HEK293 (cell line): ENCODE measurements at regions not wholly inside any gene's neighbourhood (a gene's known extent, or its start where the extent isn't known, plus 50 kb on each side); places are given as distances from the start of the nearest gene placed in this dataset.

Source experiments
- CTCF ChIA-PET: fragments of 350-600 bp; formaldehyde crosslinking; extraction: SDS; loops from one replicate; lab custom pipeline; 2021; ENCODE audit warnings: antibody characterized with exemption; lab: Yijun Ruan, JAX
- POLR2A ChIA-PET: fragments of 300-600 bp; formaldehyde crosslinking; extraction: SDS; loops from one replicate; lab custom pipeline; 2020; ENCODE audit warnings: antibody characterized with exemption, inconsistent platforms; lab: Yijun Ruan, JAX
- H3K27ac ChIP-seq: fragments of 200-500 bp; sonication (Bioruptor generic); 2 replicates; pipeline ENCODE4 v1.5.1; 2014; ENCODE audit warnings: low read depth, low read length, control low read depth, inconsistent platforms; ENCODE audit errors: extremely low read depth
- H3K36me3 ChIP-seq, 2 experiments: fragments of 200-500 bp in 1 of 2; sonication (Bioruptor generic) in 1 of 2; 1 replicate in 1 of 2; 2 replicates in 1 of 2; pipeline ENCODE4 v1.5.1; 2014 to 2017; ENCODE audit warnings: inconsistent platforms in 2 of 2, low read length in 2 of 2; ENCODE audit not compliant: control insufficient read depth in 2 of 2, insufficient read depth in 1 of 2
- H3K4me1 ChIP-seq: fragments of 200-500 bp; sonication (Bioruptor generic); 2 replicates; pipeline ENCODE4 v1.5.1; 2014; ENCODE audit warnings: mild to moderate bottlenecking, low read length, inconsistent platforms; ENCODE audit not compliant: control insufficient read depth, insufficient read depth
- H3K4me3 ChIP-seq: 2 replicates; pipeline ENCODE4 v1.5.1; 2011; ENCODE audit warnings: low read depth, mild to moderate bottlenecking, control low read depth, low read length, moderate library complexity
- H3K9me3 ChIP-seq: fragments of 200-500 bp; sonication (Bioruptor generic); 2 replicates; pipeline ENCODE4 v1.5.1; 2014; ENCODE audit warnings: low read depth, low read length, inconsistent platforms; ENCODE audit not compliant: control insufficient read depth, insufficient read depth
- GFI1B ChIP-seq: fragments of 450-650 bp; formaldehyde crosslinking; IDR thresholded peaks from 2 replicates; pipeline ENCODE4 v1.5.1; 2016; ENCODE audit warnings: missing biosample characterization, missing genetic modification characterization
- GLIS1 ChIP-seq: fragments of 450-650 bp; formaldehyde crosslinking; IDR thresholded peaks from 2 replicates; pipeline ENCODE4 v1.5.1; 2016; ENCODE audit warnings: missing biosample characterization, missing genetic modification characterization
- KLF17 ChIP-seq: fragments of 450-650 bp; formaldehyde crosslinking; IDR thresholded peaks from 2 replicates; pipeline ENCODE4 v1.5.1; 2016; ENCODE audit warnings: missing biosample characterization, missing genetic modification characterization
- SCRT2 ChIP-seq: fragments of 450-650 bp; formaldehyde crosslinking; IDR thresholded peaks from 2 replicates; pipeline ENCODE4 v1.5.1; 2016; ENCODE audit warnings: missing biosample characterization, missing genetic modification characterization
- YY1 ChIP-seq: fragments of 450-650 bp; formaldehyde crosslinking; IDR thresholded peaks from 2 replicates; pipeline ENCODE4 v1.5.1; 2018; ENCODE audit warnings: missing biosample characterization, missing genetic modification characterization
- ZNF10 ChIP-seq: fragments of 450-650 bp; formaldehyde crosslinking; IDR thresholded peaks from 2 replicates; pipeline ENCODE4 v1.5.1; 2017; ENCODE audit warnings: missing biosample characterization, missing genetic modification characterization
- ZNF133 ChIP-seq: fragments of 450-650 bp; formaldehyde crosslinking; IDR thresholded peaks from 2 replicates; pipeline ENCODE4 v1.5.1; 2016; ENCODE audit warnings: missing biosample characterization, missing genetic modification characterization
- ZNF157 ChIP-seq: fragments of 450-650 bp; formaldehyde crosslinking; IDR thresholded peaks from 2 replicates; pipeline ENCODE4 v1.5.1; 2016; ENCODE audit warnings: missing biosample characterization, missing genetic modification characterization
- ZNF175 ChIP-seq: fragments of 450-650 bp; formaldehyde crosslinking; IDR thresholded peaks from 2 replicates; pipeline ENCODE4 v1.5.1; 2016; ENCODE audit warnings: missing biosample characterization, missing genetic modification characterization
- ZNF2 ChIP-seq: fragments of 450-650 bp; formaldehyde crosslinking; IDR thresholded peaks from 2 replicates; pipeline ENCODE4 v1.5.1; 2016; ENCODE audit warnings: missing biosample characterization, missing genetic modification characterization
- ZNF202 ChIP-seq: fragments of 450-650 bp; formaldehyde crosslinking; IDR thresholded peaks from 2 replicates; pipeline ENCODE4 v1.5.1; 2016; ENCODE audit warnings: missing biosample characterization, missing genetic modification characterization, borderline replicate concordance
- ZNF274 ChIP-seq, 2 experiments: fragments of 200-500 bp in 1 of 2; fragments of 450-650 bp in 1 of 2; sonication (Bioruptor generic) in 1 of 2; formaldehyde crosslinking in 1 of 2; IDR thresholded peaks; 2 replicates each; pipeline versions ENCODE4 v1.5.1 to v1.6.1; 2014 to 2016; ENCODE audit warnings: borderline replicate concordance in 1 of 2, inconsistent platforms in 1 of 2, low read length in 1 of 2, missing biosample characterization in 1 of 2, missing genetic modification characterization in 1 of 2
- ZNF324 ChIP-seq: fragments of 450-650 bp; formaldehyde crosslinking; IDR thresholded peaks from 2 replicates; pipeline ENCODE4 v1.5.1; 2016; ENCODE audit warnings: missing biosample characterization, missing genetic modification characterization
- ZNF510 ChIP-seq: fragments of 450-650 bp; formaldehyde crosslinking; IDR thresholded peaks from 2 replicates; pipeline ENCODE4 v1.5.1; 2018; ENCODE audit warnings: mild to moderate bottlenecking, missing genetic modification characterization, missing biosample characterization; ENCODE audit not compliant: insufficient replicate concordance
- ZNF530 ChIP-seq: fragments of 450-650 bp; formaldehyde crosslinking; IDR thresholded peaks from 2 replicates; pipeline ENCODE4 v1.5.1; 2016; ENCODE audit warnings: low read depth, missing biosample characterization, missing genetic modification characterization
- ZNF548 ChIP-seq: fragments of 450-650 bp; formaldehyde crosslinking; IDR thresholded peaks from 2 replicates; pipeline ENCODE4 v1.5.1; 2016; ENCODE audit warnings: missing biosample characterization, missing genetic modification characterization
- ZNF561 ChIP-seq: fragments of 450-650 bp; IDR thresholded peaks from 2 replicates; pipeline ENCODE4 v1.5.1; 2018; ENCODE audit warnings: missing biosample characterization, missing genetic modification characterization, borderline replicate concordance
- ZNF624 ChIP-seq: fragments of 450-650 bp; formaldehyde crosslinking; IDR thresholded peaks from 2 replicates; pipeline ENCODE4 v1.5.1; 2017; ENCODE audit warnings: missing biosample characterization, missing genetic modification characterization
- ZNF660 ChIP-seq: fragments of 450-650 bp; IDR thresholded peaks from 2 replicates; pipeline ENCODE4 v1.5.1; 2018; ENCODE audit warnings: missing biosample characterization, mild to moderate bottlenecking, missing genetic modification characterization
- ZNF664 ChIP-seq: fragments of 450-650 bp; formaldehyde crosslinking; IDR thresholded peaks from 2 replicates; pipeline ENCODE4 v1.5.1; 2016; ENCODE audit warnings: missing biosample characterization, missing genetic modification characterization
- ZNF670 ChIP-seq: fragments of 450-650 bp; formaldehyde crosslinking; IDR thresholded peaks from 2 replicates; pipeline ENCODE4 v1.5.1; 2016; ENCODE audit warnings: missing biosample characterization, missing genetic modification characterization, low read depth
- ZNF677 ChIP-seq: fragments of 450-650 bp; IDR thresholded peaks from 2 replicates; pipeline ENCODE4 v1.5.0; 2018; ENCODE audit warnings: missing biosample characterization, mild to moderate bottlenecking, missing genetic modification characterization, moderate library complexity
- ZNF701 ChIP-seq: fragments of 450-650 bp; formaldehyde crosslinking; IDR thresholded peaks from 2 replicates; pipeline ENCODE4 v1.5.1; 2016; ENCODE audit warnings: missing biosample characterization, missing genetic modification characterization
- ZNF785 ChIP-seq: fragments of 450-650 bp; formaldehyde crosslinking; IDR thresholded peaks from 2 replicates; pipeline ENCODE4 v1.5.1; 2016; ENCODE audit warnings: missing biosample characterization, missing genetic modification characterization
- TF ChIP-seq, protein P1 (sequence below): fragments of 450-650 bp; formaldehyde crosslinking; IDR thresholded peaks from 2 replicates; pipeline ENCODE4 v1.5.1; 2017; ENCODE audit warnings: missing biosample characterization, mild to moderate bottlenecking, missing genetic modification characterization, moderate library complexity
- TF ChIP-seq, protein P2 (sequence below): fragments of 450-650 bp; formaldehyde crosslinking; IDR thresholded peaks from 2 replicates; pipeline ENCODE4 v1.5.1; 2017; ENCODE audit warnings: missing biosample characterization, missing genetic modification characterization

- Histone ChIP-seq H3K36me3 (no peaks in the 10 kb centered on the region), H3K27ac (no peak overlapping the region), H3K4me1 (no peaks in the 10 kb centered on the region), H3K9me3 (no peaks in the 10 kb centered on the region), H3K4me3 (no peak overlapping the region)
- ChIA-PET CTCF (no interaction called here), POLR2A (no interaction called here)
- TF ChIP-seq, protein P1, sequence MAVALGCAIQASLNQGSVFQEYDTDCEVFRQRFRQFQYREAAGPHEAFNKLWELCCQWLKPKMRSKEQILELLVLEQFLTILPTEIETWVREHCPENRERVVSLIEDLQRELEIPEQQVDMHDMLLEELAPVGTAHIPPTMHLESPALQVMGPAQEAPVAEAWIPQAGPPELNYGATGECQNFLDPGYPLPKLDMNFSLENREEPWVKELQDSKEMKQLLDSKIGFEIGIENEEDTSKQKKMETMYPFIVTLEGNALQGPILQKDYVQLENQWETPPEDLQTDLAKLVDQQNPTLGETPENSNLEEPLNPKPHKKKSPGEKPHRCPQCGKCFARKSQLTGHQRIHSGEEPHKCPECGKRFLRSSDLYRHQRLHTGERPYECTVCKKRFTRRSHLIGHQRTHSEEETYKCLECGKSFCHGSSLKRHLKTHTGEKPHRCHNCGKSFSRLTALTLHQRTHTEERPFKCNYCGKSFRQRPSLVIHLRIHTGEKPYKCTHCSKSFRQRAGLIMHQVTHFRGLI (tag by site-specific recombination): no peak
- TF ChIP-seq ZNF701 (tag by site-specific recombination) (no peak), ZNF660 (tag by site-specific recombination) (no peak), YY1 (tag by site-specific recombination) (no peak), ZNF202 (no peak), ZNF670 (tag by site-specific recombination) (no peak), ZNF561 (no peak), KLF17 (no peak), GFI1B (tag by site-specific recombination) (no peak), ZNF2 (tag by site-specific recombination) (no peak), ZNF664 (no peak)
Measured at GRCh38 chr11:133699071-133699470, 146.2 kb downstream of the SPATA19 start.

- no peaks in the 10 kb centered on the region for H3K36me3 ChIP-seq
- CTCF ChIA-PET: interaction anchor here (0.6 kb wide), 1 partner anchor 23 kb away, joined by 4 read pairs; no protein-coding TSS in a partner anchor
- TF ChIP-seq SCRT2 (tag by site-specific recombination): no peak
- no peak for TF ChIP-seq ZNF324
- no peak for TF ChIP-seq ZNF510 (tag by site-specific recombination)
- TF ChIP-seq ZNF10 (tag by site-specific recombination): no peak
- no peak for TF ChIP-seq ZNF274 (IDR thresholded peaks at IDR 0.05; ENCODE audit: low read length)
- TF ChIP-seq ZNF274 (tag by site-specific recombination; IDR thresholded peaks at IDR 0.05; ENCODE audit: borderline replicate concordance): no peak
- no peak for TF ChIP-seq ZNF664
- TF ChIP-seq ZNF624 (tag by site-specific recombination): no peak
- no peak for TF ChIP-seq ZNF785 (tag by site-specific recombination)
- TF ChIP-seq ZNF548 (tag by site-specific recombination): no peak
- TF ChIP-seq ZNF530 (tag by site-specific recombination): no peak
- TF ChIP-seq GLIS1 (tag by site-specific recombination): no peak
- no peak for TF ChIP-seq ZNF157 (tag by site-specific recombination)
- no peak for TF ChIP-seq ZNF175 (tag by site-specific recombination)
- no peak for TF ChIP-seq ZNF701 (tag by site-specific recombination)
- no peak for TF ChIP-seq ZNF133 (tag by site-specific recombination)
- no peak for TF ChIP-seq ZNF677
- TF ChIP-seq, protein P2, sequence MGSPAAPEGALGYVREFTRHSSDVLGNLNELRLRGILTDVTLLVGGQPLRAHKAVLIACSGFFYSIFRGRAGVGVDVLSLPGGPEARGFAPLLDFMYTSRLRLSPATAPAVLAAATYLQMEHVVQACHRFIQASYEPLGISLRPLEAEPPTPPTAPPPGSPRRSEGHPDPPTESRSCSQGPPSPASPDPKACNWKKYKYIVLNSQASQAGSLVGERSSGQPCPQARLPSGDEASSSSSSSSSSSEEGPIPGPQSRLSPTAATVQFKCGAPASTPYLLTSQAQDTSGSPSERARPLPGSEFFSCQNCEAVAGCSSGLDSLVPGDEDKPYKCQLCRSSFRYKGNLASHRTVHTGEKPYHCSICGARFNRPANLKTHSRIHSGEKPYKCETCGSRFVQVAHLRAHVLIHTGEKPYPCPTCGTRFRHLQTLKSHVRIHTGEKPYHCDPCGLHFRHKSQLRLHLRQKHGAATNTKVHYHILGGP (tag by site-specific recombination): no peak
- TF ChIP-seq, all 188 proteins: peak for 0
- Histone ChIP-seq H3K27ac (no peak overlapping the region), H3K9me3 (no peaks in the 10 kb centered on the region), H3K4me1 (no peaks in the 10 kb centered on the region), H3K4me3 (no peak overlapping the region)
- POLR2A ChIA-PET: no interaction called here
Measured at GRCh38 chr11:133698654-133699053, 146.7 kb downstream of the SPATA19 start.
